HG03432 (cell line): ENCODE measurements at regions not wholly inside any gene's neighbourhood (a gene's known extent, or its start where the extent isn't known, plus 50 kb on each side); places are given as distances from the start of the nearest gene placed in this dataset.

ENCODE experiments used
- ATAC-seq: cut with Tn5 transposase; IDR thresholded peaks from one replicate; pipeline ENCODE4 v1.9.1; 2021; ENCODE audit warnings: mild to moderate bottlenecking, moderate library complexity; ENCODE audit not compliant: unreplicated experiment

DNA sequence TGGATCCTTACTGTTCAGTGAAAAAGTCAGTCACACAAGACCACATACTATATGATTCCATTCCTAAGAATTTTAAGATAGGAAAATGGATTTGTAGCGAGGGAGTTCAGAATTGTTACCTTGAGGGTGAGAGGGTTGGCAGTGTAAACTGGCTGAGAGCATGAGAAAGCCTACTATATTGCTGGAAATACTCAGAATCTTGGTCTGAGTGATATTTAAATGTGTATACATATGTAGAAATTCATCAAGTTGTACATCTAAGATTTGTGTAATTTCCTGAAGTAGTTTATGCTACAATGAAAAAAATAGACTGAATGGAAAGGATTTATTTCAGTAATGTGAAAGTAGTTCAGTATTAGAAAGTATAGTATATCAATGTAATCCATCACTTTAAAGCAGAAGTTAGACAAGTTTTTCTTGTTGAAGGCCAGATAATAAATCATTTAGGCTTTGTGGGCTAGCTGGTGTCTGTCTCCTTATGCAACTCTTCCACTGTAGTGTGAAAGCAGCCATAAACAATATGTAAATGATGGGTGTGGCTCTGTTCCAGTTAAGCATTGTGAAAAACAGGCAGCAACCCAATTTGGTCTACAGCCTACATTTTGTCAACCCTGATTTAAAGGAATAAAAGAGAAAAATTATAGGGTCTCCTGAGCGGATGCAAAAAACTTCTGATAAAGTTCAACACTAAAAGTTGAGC lies 127.2 kb upstream of the THY1 start:
- no peak for ATAC-seq

DNA sequence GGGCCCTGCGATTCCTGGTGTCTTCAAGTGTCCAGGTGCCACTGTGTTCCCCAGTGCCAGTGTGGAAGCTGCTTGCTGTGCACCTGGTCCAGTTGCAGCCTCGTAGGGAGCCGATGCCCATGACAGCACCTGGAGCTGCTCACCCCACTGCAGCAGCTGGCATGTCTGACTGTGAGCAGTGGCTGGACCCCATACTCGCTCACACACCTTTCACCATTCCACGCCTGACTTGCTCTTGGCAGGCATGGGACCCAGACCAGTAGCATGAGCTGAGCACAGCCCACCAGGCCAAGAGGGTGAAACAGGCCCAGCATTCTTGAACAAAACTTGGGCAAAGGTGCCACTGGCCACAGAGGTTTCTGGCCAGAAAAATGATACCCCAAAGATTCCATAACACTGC lies 124.5 kb upstream of the THY1 start:
- no peak for ATAC-seq

DNA sequence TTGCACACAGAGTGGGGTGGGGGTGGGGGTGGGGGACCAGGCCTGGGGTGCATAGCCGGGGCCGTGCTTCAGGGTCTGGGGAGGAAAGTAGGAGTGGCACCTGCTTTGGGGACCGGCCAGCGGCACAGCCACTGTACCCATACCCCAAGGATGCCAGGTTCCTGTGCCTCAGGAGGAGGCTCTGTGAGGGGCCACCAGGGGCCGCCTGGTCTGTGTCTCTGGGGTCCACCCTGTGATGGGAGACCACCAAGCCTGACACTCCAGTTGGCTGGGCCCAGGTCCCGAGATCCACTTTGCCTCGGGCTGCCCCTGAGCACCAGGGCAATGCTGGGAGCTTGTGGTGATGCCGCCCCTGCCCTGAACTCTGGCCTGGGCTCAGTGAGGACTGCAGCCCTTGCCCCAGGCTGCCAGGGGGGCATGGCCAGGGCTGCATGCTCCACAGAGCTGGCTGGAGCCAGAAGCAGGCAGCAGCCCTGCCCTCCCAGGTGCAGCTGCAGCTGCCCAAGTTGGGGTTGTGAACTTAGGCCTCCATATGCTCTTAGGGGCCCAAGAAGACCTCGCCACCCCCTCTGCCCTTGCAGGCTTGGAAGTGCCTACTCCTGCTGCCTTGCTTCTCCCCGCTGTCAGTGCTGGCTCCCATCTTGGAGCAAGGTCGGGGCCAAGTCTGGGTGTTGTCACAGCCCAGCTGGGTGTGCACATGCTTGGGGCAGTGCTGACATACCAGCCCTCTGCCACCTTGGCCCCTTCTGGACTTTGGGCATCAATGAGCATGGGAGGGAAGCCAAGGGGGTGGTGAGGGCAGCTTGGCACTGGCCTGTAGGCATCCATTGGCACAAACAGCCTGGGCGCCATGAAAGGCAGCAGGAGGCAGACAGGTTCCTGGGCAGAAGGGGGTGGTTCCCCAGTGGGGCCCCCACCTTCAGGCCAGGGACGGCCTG lies 123.3 kb upstream of the THY1 start:
- ATAC-seq: no peak

DNA sequence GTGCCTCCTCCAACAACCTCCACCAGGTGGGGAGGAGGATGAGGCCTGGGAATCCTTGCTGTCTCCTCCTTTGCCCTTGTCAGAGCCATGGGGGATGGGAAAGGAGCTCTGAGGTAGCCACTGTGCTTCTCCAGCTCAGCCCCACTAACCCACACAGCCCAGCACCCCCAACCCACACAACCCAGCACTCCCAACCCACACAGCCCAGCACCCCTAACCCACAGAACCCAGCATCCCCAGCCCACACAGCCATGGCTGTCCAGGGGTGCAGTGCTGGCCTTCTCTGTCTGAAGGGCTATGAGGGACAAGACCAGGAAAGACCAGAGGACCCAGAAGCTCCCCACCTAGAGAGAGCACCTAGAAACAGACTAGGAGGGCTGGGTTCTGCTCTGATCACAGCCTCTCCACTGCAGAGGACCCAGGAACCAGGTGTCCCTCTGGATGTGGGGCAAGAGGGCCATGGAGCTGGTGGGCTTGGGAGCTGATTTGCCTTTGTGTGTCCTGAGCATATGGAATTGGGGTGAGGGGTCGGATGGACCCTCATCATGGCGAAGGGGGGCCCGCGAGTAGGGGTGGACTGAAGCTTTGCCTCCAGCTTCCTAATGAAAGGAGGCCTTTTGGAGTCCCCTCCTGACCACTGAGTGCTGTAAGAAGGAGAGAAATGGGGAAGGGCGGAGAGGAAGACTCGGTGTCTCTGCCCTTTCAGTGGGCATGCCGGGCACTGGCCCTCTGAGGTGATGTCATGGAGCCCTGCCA lies 117.6 kb upstream of the THY1 start:
- no peak for ATAC-seq

DNA sequence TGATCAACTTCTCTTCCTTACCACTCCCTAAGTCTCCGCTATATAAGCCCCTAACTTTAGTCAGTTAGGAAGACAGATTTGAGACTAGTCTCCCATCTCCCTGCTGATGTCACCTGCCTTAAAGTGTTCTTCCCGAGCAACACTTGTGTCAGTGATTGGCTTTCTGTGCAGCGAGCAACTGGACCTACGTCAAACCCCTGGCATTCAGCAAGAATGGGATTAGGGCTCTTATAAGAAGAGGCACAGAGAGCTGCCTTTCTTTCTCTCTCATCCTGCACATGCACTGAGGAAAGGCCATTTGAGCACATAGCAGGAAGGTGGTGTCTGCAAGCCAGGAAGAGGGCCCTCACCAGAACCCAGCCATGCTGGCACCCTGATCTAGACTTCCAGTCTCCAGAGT lies 116.6 kb upstream of the THY1 start:
- no peak for ATAC-seq

DNA sequence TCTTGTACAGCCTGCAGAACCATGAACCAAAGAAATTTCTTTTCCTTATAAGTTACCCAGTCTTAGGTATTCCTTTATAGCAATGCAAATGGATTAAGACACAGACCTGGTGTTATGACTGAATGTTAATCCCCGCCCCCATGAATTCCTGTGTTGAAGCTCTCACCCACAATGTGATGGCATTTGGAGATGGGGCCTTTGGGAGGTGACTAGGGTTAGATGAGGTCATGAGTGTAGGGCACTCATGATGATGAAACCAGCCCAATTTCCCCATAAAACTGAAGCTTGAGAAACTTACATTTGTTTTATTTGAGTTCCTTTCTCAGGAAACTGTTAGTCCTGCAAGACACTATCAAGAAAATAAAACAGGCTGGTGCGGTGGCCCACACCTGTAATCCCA lies 115.8 kb upstream of the THY1 start:
- no peak for ATAC-seq

DNA sequence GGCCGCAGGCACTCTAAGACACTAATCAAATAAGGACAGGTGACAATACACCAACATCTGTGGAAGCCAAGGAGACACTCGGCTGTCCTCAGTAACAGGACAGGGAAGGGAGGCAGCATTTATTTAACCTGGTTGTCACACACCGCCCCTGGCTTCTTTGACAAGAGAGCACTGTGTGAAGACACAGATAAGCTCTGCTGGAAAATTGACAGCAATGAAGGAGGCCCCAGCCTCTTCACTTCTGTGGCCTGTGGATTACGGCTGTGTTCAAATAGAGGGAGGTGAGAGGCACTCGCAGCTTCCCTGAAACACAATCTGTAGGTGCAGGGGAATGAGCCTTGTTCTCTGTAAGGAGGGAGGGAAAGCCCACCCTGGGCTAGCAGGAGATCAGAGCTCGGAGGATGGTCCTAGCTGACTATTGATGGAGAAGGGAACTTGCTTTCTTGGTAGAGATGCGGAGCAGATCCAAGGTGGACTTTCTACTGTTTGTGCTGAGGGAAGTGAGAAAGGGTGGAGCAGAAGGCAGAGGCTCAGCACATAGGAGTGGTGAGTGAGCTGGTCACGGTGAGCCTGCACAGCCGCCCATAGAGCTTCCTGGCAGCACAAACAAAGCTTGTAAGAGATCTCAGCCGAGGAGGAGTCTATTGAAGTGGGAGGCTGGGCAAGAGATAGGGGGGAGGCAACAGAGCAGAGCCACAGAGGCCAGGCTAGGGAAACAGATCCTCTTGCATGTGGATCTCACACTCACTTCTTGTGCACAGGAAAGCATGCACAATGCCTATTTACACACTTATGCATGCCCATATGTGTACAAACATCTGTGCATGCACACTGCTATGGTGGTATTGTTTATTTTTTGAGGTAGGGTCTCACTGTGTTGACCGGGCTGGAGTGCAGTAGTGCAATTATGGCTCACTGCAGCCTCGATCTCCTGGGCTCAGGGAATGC lies 114.6 kb upstream of the THY1 start:
- ATAC-seq: no peak

DNA sequence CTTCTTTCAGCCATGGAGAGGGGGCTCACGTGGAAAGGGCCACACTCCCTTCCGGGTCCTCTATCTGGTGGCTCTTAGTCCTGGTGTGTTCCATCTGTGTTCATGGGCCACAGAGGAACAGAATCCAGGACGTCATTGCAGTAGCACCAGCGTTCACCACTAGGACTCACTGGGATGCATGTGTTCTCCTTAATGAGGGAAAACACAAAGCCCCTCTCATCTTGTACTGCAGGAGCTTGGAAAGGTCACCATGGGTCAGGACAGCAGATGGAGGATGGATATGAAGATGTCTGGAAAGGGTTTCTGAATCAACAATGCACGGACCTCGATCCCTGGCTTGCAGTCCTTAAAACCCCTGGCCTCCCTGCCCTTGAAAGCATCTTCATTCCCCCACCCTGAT lies 113.8 kb upstream of the THY1 start:
- no peak for ATAC-seq

DNA sequence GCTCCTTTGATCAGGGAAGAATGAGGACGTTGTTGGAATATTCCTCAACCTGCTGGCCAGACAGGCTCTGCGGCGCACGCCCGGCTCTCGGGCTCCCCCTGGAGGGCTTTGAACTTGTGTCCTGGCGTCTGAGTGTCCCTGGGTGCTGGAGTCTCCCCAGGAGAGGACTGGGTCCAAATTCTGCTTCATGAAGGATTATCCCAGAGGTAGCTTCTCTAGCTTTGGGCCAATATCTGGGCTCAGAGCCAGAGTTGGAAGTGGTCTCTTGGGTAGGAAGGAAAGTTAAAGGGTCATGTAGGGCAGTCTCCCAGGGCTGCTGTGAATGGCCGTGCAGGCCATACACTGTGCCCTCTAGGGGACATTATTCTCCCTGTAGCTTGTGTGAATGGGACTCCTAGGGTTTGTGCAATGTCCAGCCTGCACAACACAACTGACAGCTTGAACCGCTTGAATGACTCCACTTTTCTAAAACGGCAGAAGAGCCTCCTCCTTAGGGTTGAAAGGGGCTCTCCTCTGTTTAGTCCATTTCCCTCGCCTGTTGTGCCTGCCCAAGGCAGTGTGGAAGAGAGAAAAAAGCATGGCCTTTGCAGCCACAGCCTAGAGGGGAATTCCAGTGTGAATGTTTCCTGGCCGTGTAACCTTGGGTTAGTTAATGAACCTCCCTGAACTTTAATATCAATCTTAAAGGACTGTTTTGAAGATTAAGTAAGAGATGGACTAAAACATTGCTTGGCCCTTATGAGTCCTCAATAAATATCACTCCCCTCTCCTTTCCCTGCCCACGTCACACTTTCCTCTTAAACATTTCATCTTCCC lies 111.2 kb upstream of the THY1 start:
- peak; percentile 71 for ATAC-seq

DNA sequence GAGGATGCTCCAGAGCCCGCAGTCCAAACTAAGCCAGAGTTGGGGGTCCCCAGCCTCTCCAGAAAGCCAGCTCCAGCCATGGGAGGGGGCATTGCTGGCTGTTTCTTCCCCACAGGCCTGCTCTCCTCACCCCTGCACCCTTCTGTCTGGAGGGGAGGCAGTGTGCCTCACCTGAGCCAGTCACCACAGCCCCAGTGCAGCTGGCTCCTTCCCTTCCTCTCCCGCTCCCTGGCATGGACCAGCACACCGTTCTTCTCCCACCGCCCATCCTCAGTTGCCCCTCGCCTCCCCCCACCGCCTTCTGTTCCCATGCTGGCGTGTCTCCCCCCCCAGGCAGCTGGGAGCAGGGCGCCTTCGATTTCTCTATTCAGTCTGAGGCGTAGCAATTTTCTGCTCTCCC lies 110.5 kb upstream of the THY1 start:
- no peak for ATAC-seq

DNA sequence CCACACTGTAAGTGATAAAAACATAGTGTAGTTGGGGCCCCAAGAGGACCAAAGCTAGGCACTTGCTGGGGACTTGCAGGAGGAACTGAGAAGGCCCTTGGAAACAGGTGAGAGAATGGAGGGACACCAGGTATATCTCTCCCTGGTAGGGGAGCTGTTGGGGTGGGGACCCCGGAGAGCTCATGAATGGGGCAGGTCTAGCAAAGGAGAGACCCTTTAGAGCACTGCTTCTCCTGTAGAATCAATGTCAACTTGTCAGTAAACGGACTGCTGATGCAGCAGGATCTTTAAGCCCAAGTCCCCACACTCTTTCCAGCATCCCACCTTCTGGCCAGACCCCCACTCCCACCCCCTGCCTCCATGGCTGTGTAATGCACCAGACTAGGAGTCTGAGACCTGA lies 109.6 kb upstream of the THY1 start:
- ATAC-seq: no peak

DNA sequence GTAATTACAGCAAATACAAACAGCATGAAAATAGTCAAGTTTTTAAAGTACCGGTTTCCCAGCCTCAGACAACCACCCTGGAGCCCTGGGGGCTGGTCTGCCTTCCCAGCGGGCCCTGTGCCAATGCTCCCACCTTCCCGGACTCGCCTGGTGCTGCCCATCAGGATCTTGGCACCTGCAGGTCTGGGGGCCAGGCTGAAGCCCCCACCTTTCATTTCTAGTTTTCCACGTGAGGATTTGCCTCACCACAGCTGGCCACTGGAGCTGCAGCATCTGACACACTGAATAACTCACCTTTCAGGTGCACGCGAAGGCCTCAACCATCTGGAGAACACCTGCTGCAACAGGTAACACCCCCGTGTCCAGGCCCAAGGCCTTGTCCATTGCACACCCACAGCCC lies 108.7 kb upstream of the THY1 start:
- no peak for ATAC-seq

DNA sequence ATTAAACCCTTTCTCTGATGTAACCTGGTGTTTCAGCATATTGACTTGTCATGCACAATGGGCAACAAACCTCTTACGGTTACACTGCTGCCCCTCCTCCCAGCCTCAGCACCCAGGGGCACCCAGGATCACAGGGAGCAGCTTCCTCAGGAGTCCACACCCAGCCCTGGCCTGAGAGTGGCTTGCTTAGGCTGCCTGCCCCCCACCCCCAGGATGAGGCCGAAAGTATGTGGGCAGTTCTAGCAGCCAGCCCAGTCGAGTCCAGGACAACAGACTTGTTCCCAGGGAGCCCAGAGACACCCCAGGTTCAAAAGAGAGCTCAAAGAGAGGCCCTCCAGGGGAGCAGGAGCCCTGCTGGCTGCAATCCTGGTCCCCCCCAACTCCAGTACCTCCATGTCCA lies 108.1 kb upstream of the THY1 start:
- ATAC-seq: no peak

DNA sequence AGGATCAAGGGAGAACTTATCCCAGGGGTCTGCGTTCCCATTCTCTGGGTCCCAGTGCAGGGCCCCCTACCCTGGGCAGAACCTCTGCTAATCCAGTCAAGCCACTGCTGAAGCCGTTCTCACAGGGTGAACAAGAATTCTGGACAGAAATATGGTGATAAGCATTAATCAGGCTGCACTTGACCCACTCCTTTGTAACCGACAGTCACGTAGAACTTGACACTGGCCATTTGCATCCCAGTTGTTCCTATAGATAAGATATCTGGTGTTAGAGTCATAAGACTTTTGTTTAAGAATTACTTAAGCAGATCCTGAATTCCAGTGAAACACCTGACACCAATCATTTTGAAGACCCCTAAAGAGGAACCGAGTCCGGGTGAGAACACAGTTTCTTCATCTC lies 107.5 kb upstream of the THY1 start:
- ATAC-seq: no peak

DNA sequence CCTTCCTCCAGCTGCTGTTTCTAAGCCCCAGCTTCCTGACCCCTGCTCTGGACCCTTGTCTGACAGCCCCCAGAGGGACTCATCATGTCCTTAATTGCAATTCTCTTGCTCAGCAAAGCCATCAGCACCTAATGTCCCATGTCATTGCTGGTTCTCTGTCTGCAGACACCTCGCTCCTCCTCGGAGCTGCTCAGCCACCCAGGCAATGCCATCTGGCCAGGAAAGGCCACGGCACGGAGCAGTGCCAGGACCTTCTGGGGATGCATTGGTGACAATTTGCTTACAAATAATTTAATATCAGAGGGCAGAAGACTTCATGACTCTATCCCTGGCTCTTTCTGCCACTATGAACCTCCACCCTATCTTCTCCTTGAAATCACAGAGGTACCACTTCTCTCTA lies 107.0 kb upstream of the THY1 start:
- ATAC-seq: no peak

DNA sequence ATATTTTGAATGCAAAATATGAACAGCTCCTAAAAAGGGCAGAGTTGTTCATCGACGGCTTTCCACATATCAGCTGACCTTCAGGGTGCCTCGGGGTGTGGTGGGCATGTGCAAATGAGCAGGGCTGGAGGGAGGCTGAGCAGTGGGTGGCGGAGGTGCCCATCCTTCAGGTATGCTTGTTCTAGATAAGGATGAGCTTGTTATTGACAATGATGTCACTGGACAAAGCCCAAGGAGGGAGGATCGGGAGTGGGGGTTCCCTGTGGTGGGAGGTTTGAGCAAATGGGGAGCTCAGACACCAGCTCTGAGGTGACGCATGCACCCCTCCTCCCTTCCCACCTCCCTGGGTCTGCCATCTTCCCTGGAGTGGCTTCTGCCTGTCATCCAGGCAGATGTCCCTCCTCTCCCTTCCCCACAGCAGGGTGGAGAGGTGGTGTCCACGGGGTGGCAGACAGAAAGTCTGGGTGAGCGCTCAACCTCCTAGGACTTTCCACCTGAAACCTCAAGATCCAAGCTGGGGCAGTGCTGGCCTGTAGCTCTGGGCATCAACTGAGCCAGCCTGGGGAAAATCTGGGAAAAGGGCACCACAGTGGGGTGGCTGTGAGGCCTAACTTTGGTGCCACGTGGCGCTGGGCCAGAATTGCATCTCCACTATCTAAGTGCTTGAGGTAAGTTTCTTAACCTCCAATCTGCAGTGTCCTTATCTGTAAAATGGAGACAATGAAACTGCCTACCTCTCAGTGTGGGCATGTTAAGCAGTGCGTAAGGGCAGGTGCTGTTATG lies 106.3 kb upstream of the THY1 start:
- ATAC-seq: no peak

DNA sequence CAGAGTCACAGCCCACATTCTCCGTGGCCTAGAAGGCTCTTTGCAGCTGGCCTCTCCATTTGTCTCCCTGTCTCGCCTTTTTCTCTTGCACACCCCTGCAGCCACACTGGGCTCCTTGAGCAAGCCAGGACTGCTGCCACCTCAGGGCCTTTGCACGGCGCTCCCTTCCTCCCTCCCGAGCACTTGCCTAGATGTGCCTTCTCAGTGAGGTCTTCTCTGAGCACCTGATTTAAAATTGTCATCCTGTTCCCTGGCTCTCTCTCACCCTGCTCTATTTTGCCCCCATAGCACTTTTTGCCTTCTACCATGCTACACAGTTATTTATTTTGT lies 102.9 kb upstream of the THY1 start:
- no peak for ATAC-seq

DNA sequence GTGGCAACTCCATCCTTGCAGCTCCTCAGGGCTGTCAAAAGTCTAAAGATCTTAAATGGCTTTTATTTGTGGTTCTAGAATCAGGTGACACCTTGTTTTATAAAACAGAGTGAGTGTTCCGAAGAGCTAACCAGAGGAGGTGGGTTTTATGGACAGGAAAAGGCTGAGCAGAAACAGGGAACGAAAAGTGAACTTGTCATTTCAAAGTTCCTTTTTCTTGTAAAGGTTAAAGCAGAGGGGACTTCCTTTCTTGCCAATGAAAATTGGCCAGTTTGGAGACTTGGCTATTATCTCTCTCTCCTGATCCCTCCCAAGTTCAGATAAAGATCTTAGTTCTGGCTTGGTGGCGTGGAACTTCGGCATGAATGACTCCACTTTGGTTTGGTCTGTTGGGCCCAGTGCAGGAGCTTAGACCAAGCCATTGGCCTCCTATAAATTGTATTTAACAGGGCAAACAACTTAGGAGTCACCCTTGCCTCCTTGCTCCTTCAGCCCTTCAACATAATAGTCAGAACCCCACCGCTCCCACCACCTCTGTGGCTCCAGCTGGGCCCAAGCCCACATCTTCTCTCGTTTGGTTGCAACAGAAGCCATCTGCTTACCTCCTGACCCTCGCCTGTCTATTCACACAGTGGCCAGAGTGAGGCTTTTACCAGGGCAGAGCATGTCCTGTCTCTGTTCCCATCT lies 102.4 kb upstream of the THY1 start:
- ATAC-seq: no peak
